Testis (tissue), 2 donors: ENCODE measurements at regions not wholly inside any gene's neighbourhood (a gene's known extent, or its start where the extent isn't known, plus 50 kb on each side); places are given as distances from the start of the nearest gene placed in this dataset.

ENCODE experiments used
- DNase-seq: peaks from one replicate; pipeline ENCODE4 v3.0.0-alpha.2; 2019
- H3K27ac ChIP-seq, 2 donors: fragments of 200-600 bp; sonication (generic); one replicate each; pipeline ENCODE4 v1.5.1; 2019
- H3K27me3 ChIP-seq: fragments of 200-600 bp; sonication (generic); one replicate; pipeline ENCODE4 v1.5.1; 2019
- H3K36me3 ChIP-seq: fragments of 200-600 bp; sonication (generic); one replicate; pipeline ENCODE4 v1.5.1; 2017; ENCODE audit warnings: low read depth; ENCODE audit errors: missing control alignments
- H3K4me1 ChIP-seq: fragments of 200-600 bp; sonication (generic); one replicate; pipeline ENCODE4 v1.5.1; 2019
- H3K4me3 ChIP-seq, 2 donors: fragments of 200-600 bp; sonication (generic); one replicate each; pipeline ENCODE4 v1.5.1; 2017 to 2019
- H3K9me3 ChIP-seq: fragments of 200-600 bp; sonication (generic); one replicate; pipeline ENCODE4 v1.5.1; 2017
- POLR2A ChIP-seq: fragments of 450-650 bp; IDR thresholded peaks from one replicate; pipeline ENCODE4 v1.6.1; 2017; ENCODE audit warnings: antibody characterized with exemption, mild to moderate bottlenecking, moderate library complexity
- WGBS, 2 donors: methylation state at CpG; one replicate each; pipeline ENCODE4 v1.1.5; 2018; 5-methylcytosine and 5-hydroxymethylcytosine counted together
- intact Hi-C: fragments of 100-400 bp; cut with DNase I; formaldehyde crosslinking; loops from one replicate; pipeline ENCODE4 v1.15.1; 2023; ENCODE audit warnings: low total_unique reads
- TF ChIP-seq, protein P1 (sequence below), 3 experiments: fragments of 450-650 bp in 2 of 3; fragments of 200-600 bp in 1 of 3; sonication (generic) in 1 of 3; IDR thresholded peaks; one replicate each; pipeline ENCODE4 v1.5.1; 2016 to 2019; ENCODE audit warnings: antibody characterized with exemption in 3 of 3, mild to moderate bottlenecking in 2 of 3, moderate library complexity in 1 of 3

DNA sequence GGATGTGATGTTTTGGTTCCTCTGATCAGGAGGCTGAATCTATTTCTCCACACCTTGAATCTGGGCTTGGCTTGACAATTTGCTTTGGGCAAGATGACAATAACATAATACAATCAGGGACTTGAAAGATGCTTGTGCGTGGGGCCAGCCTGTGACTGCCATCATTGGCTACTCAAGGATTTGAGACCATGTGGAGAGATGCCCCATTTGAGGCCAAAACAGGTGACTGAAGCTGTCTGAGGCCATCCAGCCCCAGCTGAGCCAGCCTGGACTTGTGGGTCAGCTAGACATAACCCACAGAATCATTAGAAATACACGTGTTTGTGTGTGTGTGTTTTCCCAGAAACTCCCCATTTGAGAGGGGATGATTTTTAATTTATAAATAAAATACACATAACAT, 421.5 kb downstream of the PTPRU start:
- TF ChIP-seq, protein P1, sequence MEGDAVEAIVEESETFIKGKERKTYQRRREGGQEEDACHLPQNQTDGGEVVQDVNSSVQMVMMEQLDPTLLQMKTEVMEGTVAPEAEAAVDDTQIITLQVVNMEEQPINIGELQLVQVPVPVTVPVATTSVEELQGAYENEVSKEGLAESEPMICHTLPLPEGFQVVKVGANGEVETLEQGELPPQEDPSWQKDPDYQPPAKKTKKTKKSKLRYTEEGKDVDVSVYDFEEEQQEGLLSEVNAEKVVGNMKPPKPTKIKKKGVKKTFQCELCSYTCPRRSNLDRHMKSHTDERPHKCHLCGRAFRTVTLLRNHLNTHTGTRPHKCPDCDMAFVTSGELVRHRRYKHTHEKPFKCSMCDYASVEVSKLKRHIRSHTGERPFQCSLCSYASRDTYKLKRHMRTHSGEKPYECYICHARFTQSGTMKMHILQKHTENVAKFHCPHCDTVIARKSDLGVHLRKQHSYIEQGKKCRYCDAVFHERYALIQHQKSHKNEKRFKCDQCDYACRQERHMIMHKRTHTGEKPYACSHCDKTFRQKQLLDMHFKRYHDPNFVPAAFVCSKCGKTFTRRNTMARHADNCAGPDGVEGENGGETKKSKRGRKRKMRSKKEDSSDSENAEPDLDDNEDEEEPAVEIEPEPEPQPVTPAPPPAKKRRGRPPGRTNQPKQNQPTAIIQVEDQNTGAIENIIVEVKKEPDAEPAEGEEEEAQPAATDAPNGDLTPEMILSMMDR (IDR thresholded peaks at IDR 0.05) = no peak
- no peak for TF ChIP-seq POLR2A
- Histone ChIP-seq H3K4me3 (no peak overlapping the region), H3K27me3 (no peaks in the 10 kb centered on the region), H3K36me3 (no peaks in the 10 kb centered on the region), H3K27ac (no peak overlapping the region), H3K9me3 (no peaks in the 10 kb centered on the region), H3K4me1 (no peaks in the 10 kb centered on the region)
- intact Hi-C loops = no loop called here
- DNase-seq = no peak
- WGBS, 2 donors = 69 to 76% methylated on average over 2 of the region's 2 CpGs

DNA sequence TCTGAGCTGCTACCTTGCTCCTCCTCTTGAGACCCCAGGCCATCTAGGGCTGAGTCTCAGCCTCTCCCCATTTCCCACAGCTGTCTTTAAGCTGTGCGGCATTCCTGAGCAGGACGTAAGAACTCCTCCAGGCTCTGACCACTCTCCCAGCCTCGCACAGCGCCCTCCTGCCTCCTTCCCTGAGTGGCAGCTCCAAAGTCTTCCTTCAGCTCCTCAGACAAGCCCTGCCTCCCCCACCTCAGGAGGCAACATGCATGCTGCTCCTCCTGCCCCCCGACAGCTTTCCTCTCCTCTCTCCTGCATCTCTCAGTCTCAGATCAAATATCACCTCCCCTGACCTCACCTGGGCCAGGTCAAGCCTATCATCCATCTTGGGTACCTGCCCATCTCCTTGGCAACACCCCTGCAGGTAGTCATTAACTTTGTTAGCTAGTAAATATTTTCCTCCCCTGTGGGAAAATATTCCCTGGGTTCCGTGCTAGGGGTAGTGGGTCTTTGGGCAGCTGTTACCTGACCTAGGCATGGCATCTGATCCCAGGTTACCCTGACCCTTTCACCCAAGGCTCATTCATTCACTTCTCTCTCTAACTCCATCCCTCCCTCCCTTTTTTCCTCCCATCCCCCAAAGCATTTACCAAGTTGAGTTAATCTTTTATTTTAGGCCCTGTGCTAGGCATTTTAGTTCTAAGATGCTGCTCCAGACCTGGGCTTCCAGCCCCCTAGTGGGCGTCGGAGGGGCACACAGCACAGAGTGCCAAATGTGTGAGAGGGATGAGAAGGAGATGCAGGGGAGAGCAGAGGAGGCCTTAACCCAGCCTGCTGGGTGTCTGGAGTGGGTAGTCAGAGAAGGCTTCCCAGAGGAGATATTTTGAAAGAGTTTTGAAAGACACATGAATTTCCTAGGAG, 419.9 kb downstream of the PTPRU start:
- intact Hi-C loops = no loop called here
- Histone ChIP-seq H3K9me3 (no peaks in the 10 kb centered on the region), H3K36me3 (no peaks in the 10 kb centered on the region), H3K4me3 (no peak overlapping the region), H3K27ac (no peak overlapping the region), H3K4me1 (no peaks in the 10 kb centered on the region), H3K27me3 (no peaks in the 10 kb centered on the region)
- DNase-seq = no peak
- WGBS, 2 donors = 49 to 54% methylated on average over 8 of the region's 8 CpGs
- TF ChIP-seq, protein P1 (IDR thresholded peaks at IDR 0.05) = no peak
- no peak for TF ChIP-seq POLR2A

DNA sequence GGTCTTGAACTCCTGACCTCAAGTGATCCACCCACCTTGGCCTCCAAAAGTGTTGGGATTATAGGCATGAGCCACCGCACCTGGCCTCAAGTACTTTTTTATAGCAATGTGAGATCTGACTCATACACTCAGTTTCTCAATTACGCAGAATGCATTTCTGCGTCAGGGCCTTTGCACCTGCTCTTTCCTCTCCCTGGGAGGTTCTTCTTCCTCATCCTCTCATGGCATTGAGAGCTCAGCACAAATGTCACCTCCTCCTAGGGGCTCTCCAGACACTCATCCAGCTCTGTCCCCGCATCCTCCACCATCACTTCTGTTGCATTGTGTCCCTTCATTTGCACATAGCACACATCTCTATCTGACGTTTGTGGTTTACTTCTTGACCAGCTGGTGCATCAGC, 418.8 kb downstream of the PTPRU start:
- Histone ChIP-seq H3K36me3 (no peaks in the 10 kb centered on the region), H3K9me3 (no peaks in the 10 kb centered on the region), H3K27me3 (no peaks in the 10 kb centered on the region), H3K4me3 (no peak overlapping the region), H3K4me1 (no peaks in the 10 kb centered on the region), H3K27ac (no peak overlapping the region)
- 86 to 92% methylated on average over 5 of the region's 5 CpGs for WGBS, 2 donors
- intact Hi-C loops = no loop called here
- no peak for DNase-seq
- TF ChIP-seq, protein P1 (IDR thresholded peaks at IDR 0.05) = no peak
- no peak for TF ChIP-seq POLR2A

DNA sequence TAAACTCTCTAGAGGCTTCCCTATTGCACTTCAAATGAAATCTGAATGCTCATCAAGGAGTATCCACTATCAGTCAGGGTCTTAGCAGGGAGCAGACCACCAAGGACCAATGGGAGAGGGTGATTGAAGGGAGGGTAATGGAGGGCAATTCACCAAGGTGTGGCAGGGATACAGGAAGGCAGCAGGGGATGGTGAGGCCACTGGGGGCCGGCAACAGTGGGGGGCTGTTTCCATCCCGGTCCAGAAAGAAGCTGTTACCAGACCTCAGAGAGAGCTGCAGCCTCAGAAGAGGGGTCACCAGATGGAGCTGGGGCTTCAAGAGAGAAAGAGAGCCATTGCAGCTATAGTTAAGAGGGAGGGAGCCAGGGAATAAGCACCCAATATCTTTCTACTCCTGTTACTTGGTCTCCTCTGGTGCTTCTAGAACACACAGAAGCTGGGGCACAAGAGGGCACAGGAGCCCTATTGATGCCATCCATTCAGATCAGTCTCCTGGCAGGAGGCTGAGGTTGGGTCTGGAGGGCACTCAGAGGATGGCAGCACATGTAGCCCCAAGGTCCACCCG, 417.6 kb downstream of the PTPRU start:
- H3K27me3 ChIP-seq = no peaks in the 10 kb centered on the region
- intact Hi-C loops = no loop called here
- DNase-seq = no peak

More for the DNA sequence above, 417.6 kb downstream of the PTPRU start:
- 81 to 88% methylated on average over 3 of the region's 3 CpGs for WGBS, 2 donors
- no peaks in the 10 kb centered on the region for H3K9me3 ChIP-seq
- TF ChIP-seq POLR2A = no peak
- TF ChIP-seq, protein P1 (IDR thresholded peaks at IDR 0.05) = no peak
- no peak overlapping the region for H3K4me3 ChIP-seq
- H3K36me3 ChIP-seq = no peaks in the 10 kb centered on the region
- no peak overlapping the region for H3K27ac ChIP-seq
- no peaks in the 10 kb centered on the region for H3K4me1 ChIP-seq
